Fibroblast of villous mesenchyme (primary cell): ENCODE measurements at regions not wholly inside any gene's neighbourhood (a gene's known extent, or its start where the extent isn't known, plus 50 kb on each side); places are given as distances from the start of the nearest gene placed in this dataset.

Source experiments
- DNase-seq: peaks from one replicate; pipeline ENCODE4 v3.0.0-alpha.2; 2010; ENCODE audit warnings: low read depth
- H3K4me3 ChIP-seq: 2 replicates; pipeline ENCODE4 v1.5.1; 2011; ENCODE audit warnings: low read depth, mild to moderate bottlenecking, low read length
- CTCF ChIP-seq: IDR thresholded peaks from 2 replicates; pipeline ENCODE4 v1.5.1; 2012; ENCODE audit warnings: low read depth, mild to moderate bottlenecking, low read length; ENCODE audit not compliant: insufficient read depth

DNA sequence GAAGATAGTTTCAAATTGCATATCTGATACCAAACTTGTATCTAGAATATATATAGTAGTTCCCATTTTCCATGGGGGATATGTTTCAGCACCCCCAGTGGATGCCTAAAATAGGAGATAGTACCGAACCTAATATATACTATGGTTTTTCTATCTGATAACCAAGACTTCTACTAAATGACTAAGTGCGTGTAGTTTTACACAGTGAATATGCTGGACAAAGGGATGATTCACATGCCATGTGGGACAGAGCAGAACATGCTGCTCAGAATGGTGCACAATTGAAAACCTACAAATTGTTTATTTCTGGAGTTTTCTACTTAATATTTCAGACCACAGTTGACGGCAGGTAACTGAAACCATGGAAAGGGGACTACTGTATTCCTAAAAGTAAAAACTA, 73.4 kb upstream of the TP63 start:
- DNase-seq = no peak
- H3K4me3 ChIP-seq = no peak overlapping the region
- no peak for TF ChIP-seq CTCF

- no peak for DNase-seq
- H3K4me3 ChIP-seq = no peak overlapping the region
- TF ChIP-seq CTCF = no peak
Observed at GRCh38 chr3:189561256-189561655, 69.9 kb upstream of the TP63 start.

- no peak for TF ChIP-seq CTCF
- DNase-seq = peak; percentile 56
- no peak overlapping the region for H3K4me3 ChIP-seq
Observed at GRCh38 chr3:189563853-189564563, 67.2 kb upstream of the TP63 start.

DNA sequence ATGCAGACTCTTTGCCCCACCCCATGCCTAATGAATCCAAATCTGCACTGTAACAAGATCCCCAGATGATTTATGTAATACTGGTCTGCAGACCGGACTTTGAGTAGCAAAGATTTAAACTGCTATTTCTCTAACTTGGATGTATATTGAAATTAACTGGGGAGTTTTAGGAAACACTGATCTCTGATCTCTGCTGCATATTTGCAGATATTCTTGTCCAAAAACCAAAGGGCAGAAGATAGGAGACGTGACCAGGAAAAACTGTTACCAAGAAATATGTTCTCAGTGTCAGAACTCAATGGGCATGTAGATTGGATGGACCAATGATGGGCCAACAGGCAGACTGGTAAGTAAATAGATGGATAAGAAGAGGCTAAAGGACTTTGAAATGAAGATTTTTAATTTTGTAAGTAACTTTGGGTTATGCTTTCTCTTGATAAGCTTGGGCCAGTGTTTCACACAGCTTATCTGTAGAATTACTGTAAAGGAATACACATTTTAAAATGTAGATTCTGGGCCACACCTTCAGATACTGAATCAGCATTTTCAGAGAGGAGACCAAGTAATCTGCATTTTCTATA, 64.5 kb upstream of the TP63 start:
- no peak for DNase-seq
- TF ChIP-seq CTCF = no peak
- no peak overlapping the region for H3K4me3 ChIP-seq

GRCh38 chr3:189567322-189567721, 63.9 kb upstream of the TP63 start:
- DNase-seq = no peak
- TF ChIP-seq CTCF = no peak
- H3K4me3 ChIP-seq = no peak overlapping the region

DNA sequence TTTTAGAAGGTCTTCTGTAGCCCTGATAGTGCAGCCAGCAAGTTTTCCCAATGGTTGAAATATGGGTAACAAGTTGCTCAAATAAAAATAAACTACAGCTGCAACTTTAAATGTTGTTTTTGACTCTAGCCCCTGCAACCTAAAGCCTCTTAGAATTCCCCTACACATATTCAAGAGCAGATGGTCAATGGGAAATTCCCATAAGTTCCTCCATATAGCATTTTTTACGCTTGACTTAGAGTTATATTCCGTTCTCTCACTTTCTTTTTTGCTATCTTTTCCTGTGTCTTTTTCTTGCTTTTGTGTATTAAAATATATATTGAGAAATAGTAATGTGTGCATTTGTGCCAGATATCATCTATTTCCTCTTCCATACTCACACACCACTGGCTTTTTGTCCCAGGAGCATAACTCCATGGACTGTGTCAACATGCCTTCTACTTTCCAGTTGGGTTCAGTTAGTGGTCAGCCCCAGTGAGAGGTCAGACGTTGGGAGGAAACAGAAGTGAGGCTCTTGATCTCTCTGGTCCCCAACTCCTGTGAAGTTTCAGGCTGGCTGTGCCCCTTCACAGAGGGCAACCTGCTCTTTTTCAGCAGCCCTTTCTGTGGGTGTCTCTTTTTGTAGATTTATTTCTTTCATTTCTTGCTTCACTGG, 63.3 kb upstream of the TP63 start:
- TF ChIP-seq CTCF = no peak
- DNase-seq = no peak
- no peak overlapping the region for H3K4me3 ChIP-seq
